NCI-H128 (cell line): ENCODE measurements at regions not wholly inside any gene's neighbourhood (a gene's known extent, or its start where the extent isn't known, plus 50 kb on each side); places are given as distances from the start of the nearest gene placed in this dataset.
"Not testable (repeated sequence)": the region's sequence is repeated elsewhere in the genome, so short reads cannot be mapped to it uniquely, and the experiment has no call there.

Experiments used
- DNase-seq: peaks from one replicate; lab custom pipeline; 2025; ENCODE audit not compliant: unreplicated experiment; lab: John Stamatoyannopoulos, UW

DNA sequence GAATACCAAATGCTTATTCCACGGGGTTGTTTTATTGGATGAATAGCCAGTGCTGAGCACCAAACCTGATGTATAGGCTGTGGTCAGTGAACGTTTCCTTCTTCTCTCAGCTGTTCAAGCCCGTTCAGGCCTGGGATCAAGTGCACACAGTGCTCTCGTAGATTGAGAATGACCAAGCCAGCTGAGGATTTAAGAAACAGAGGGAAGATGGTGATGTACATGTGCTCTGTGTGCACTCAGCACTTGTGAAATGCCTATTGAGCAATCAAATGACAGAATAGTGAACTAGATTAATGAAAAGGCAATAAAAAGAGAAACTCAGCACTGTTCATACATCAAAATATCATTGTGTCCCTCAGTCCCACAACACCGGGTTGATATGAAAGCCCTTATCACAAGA is 302.5 kb downstream of the BMPER start:
- no peak for DNase-seq

DNA sequence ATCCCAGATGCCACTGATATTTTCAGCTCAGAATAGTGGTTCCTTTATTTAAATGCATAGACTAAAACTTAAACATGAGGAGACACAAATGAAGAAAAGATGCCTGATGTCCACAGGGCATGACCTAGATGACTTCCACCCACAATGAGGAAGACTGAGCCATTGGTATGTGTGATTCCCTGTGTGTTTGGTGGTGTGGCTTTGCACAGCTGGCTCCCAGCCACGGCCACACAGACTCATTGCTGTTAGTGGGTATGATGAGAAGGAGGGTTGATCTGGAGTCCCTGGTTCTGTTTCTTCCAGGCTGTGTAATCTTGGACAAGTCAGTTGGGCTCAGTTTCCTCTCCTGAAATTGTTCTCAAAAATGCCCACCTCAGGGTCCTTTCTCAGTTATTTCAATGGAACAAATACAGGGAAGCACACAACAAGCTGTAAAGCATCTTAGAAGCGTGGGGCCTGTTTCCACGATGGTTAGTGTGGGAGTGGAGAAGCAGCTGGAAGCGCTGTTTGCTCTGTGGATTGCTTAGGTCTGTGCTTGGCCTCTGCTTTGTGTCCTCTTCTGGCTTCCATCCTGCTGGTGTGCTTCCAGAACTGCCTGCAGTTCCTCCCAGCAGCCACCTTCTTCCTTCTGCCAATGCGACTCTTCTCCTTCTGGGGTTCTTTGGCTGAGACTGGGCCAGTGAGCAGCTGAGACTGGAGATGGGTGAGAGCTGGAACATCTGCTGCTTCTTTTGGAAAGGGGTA is 303.7 kb downstream of the BMPER start:
- no peak for DNase-seq

GRCh38 chr7:34211018-34211417 is 305.7 kb downstream of the BMPER start:
- no peak for DNase-seq

DNA sequence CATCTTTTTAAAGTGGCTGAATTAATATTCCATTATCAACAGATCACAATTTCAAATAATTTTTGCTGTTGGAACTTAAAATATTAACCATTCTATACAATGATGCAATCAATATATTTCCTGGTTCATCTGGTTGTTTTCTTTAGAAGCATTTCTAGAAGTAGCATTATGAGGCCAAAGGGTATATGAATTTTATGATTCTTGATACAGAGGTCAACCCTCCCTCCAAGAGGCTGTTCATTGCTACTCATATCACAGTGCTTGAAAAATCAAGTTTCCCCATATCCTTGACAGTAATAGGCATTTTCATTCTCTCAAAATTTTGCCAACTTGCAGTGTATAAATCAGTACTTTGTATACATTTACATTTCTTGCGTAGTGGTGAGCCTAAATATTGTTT is 312.6 kb downstream of the BMPER start:
- DNase-seq: no peak

- no peak for DNase-seq
Measured at GRCh38 chr7:34219153-34219718, 313.9 kb downstream of the BMPER start.

DNA sequence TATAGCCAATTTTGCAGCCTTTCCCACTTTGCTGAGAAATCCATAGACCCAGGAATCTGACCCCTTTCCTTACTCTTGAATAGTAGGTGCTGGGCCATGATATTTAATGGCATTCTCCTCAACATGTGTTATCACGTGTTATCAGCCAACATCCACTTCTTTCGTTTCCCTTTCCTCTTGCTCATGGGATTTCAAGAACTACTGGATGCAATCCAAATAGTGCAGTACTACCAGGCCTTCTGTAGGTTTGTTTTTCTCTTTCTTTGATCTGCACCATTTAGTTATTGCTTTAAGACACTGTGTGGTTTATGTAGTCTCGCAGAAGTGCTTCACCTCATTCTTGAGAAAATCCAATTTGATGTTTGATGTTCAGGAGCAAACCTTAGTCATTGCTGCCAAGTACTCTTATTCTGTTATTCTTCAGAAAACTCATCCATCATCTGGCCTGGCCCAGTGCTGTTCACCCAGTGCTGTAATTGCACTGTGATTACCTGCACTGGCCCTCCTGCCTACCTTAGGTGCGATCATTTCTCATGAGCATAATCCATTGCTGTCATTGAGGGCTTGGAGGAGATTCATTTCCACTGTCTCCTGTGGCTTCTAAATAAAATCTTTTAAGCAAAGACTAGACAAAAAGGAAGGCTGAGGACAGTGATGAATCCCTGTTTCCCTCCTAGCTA is 315.3 kb downstream of the BMPER start:
- no peak for DNase-seq

DNA sequence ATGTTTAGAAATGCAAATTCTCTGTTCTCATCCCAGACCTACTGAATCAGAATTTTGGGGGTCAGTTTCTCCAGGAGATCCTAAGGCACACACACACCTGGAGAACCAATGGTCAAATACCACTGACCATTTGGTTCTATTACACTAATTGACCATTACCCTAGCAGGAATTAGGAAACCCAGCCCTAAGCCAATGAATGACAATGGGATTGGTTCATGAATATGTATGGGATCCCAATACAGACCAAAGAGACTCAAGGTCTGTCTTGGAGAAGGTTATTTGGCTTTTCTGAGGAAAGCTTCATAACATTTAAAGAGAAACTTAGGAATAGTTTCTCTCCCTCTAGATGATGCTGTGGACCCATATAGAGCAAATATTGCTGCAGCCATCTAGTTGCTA is 317.0 kb downstream of the BMPER start:
- DNase-seq: no peak

DNA sequence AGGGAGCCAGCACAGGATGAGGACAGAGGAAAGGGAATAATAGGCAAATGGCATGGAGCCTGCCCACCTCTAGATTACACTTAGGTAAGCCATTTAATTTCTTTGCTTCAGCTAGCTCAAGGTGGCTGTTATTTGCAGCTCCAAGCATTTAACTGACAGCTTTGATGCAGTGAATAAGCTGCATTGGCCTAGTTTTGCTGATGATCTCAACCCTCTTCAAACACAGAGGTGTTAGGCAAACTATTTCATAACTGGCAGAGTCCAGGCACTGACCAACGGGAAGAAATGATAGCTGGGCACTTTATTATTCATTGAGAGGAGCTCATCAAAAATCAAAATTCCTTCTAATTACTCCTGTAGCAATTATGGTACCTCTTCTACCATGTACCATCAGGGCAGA is 317.4 kb downstream of the BMPER start:
- no peak for DNase-seq

- no peak for DNase-seq
Measured at GRCh38 chr7:34224281-34224680, 318.9 kb downstream of the BMPER start.

DNA sequence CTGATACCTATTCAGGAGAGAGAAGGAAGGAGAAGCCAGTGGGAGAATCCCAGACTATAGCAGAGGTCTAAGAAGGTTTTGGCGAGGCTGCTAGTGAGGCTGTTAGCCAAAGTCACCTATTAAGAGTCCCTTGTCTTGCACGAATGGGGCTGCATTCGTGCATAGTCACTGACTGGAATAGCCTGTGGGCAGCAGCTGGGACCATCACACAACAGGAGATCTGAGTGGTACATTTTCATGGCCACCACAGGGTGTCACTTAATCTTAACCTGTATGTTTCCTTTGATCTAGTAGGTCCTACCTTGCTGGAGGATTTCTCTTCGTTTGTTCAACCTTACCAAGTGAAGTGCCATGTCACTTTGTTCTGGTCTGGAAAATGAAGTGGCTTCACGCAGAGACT is 319.9 kb downstream of the BMPER start:
- DNase-seq: peak; percentile 75

GRCh38 chr7:34227525-34227924 is 322.2 kb downstream of the BMPER start:
- no peak for DNase-seq

- DNase-seq: not testable (repeated sequence)
Measured at GRCh38 chr7:34235101-34235500, 329.8 kb downstream of the BMPER start.

DNA sequence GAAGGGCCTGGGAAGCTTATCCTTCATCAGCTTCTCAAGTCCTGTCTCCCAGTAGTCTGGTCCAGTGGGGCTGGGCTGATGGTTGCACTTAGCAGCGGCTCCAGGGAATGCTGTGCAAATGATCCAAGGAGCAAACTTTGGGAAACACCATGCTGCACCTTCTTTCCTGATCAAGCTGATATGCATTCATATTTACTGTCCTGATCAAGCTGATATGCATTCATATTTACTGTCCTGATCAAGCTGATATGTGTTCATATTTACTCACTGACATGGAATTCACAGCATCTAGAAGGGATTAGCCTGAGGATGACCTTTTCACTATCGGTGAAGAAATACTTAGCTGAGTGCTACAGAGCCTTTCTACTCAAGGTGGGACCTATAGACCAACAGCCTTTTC is 330.7 kb downstream of the BMPER start:
- DNase-seq: no peak

- no peak for DNase-seq
Measured at GRCh38 chr7:34236839-34237492, 331.6 kb downstream of the BMPER start.

DNA sequence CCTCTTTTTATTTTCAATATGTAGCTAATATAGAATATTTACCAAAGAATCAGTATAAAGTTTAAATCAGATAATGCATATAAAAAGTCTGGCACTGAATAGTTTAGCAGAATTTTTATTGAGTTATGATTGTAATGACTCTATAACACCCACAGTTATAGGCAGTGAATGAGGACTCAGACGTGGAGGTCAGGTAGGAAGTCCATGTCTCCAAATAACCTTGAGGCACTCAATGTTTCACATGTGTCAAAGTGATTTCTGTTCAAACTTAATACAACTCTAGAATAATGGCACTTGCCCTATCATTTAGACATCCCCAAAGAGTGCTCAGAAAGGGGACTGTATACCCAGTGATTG is 332.1 kb downstream of the BMPER start:
- DNase-seq: no peak

GRCh38 chr7:34240417-34240816 is 335.1 kb downstream of the BMPER start:
- no peak for DNase-seq

DNA sequence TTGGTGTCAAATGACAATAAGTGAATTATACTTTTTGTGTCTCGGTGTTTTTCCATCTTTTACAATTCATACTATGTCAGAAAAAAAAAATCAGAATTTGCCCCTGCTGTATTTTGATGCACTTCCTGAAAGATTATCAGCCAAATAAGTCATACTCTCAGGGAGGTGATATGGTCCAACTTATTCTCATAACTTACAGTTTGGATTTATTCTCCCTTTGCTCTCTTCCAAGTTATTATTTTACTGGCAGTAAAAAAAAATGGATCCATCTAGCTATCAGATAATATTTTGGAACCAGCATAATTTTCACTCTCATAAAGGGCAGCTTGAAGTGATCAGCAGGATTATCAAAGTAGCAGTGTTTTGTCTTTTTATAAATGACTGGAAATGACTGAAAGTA is 337.1 kb downstream of the BMPER start:
- DNase-seq: no peak

DNA sequence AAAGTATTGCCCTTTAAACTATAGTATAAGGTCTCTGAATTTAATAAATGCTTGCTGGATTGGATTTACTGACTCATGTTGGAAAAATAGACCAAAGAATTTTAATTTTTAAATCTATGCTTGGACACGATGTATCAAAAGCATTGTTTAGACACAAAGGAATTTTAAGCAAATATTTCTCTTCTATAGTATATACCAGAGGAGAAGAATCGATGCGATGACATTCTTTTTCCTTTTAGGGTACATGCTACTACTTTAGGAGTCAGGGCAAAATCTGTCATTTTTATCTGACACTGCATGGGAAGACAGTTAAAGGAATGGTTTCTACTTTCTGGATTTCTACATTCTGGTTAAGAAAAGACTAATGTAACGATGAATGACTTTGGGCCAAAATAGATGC is 339.9 kb downstream of the BMPER start:
- DNase-seq: no peak

- DNase-seq: no peak
Measured at GRCh38 chr7:34247468-34247867, 342.1 kb downstream of the BMPER start.

GRCh38 chr7:34249192-34249591 is 343.9 kb downstream of the BMPER start:
- DNase-seq: no peak

GRCh38 chr7:34260279-34260678 is 354.9 kb downstream of the BMPER start:
- DNase-seq: no peak

DNA sequence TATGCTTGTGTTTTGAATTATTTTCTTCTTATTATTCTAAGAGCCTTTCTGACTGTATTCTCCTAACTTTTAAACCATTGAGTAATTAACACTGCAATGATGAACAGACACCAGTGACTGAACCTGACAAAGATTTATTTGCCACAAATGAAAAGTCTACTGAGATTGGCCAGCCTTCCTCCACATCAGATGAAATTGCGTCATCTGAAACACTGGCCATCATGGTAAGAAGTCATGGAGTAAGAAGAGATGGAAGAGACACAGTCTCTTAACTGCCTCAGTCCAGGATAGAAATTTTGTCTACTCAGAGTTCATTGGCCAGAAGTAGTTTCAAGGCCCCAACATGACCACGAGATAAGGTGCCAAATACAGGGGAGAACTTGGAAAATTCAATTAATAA is 357.8 kb downstream of the BMPER start:
- DNase-seq: no peak
